DOHH2 (cell line): ENCODE measurements at regions not wholly inside any gene's neighbourhood (a gene's known extent, or its start where the extent isn't known, plus 50 kb on each side); places are given as distances from the start of the nearest gene placed in this dataset.

Experiments
- H3F3A ChIP-seq: fragments of 200-600 bp; sonication (generic), shearing (Covaris generic); 2 replicates; pipeline ENCODE4 v1.6.0; 2016; ENCODE audit warnings: antibody characterized with exemption, mild to moderate bottlenecking; ENCODE audit not compliant: control insufficient read depth, insufficient read depth
- H3K27ac ChIP-seq: fragments of 200-600 bp; sonication (generic); 2 replicates; pipeline ENCODE4 v1.5.1; 2014; ENCODE audit warnings: low read depth, mild to moderate bottlenecking, low read length, moderate library complexity
- H3K27me3 ChIP-seq: fragments of 200-600 bp; sonication (generic); 2 replicates; pipeline ENCODE4 v1.6.1; 2014; ENCODE audit warnings: mild to moderate bottlenecking, low read length, mixed read lengths; ENCODE audit not compliant: control insufficient read depth
- H3K36me3 ChIP-seq: fragments of 200-600 bp; sonication (generic); 2 replicates; pipeline ENCODE4 v1.6.1; 2014; ENCODE audit warnings: mild to moderate bottlenecking, low read length, moderate library complexity, mixed read lengths; ENCODE audit not compliant: control insufficient read depth
- H3K4me1 ChIP-seq: fragments of 200-600 bp; sonication (generic); 2 replicates; pipeline ENCODE4 v1.6.1; 2014; ENCODE audit warnings: mild to moderate bottlenecking, low read length, mixed read lengths; ENCODE audit not compliant: control insufficient read depth
- H3K4me2 ChIP-seq: fragments of 200-600 bp; sonication (generic); 2 replicates; pipeline ENCODE4 v1.6.0; 2014; ENCODE audit warnings: mild to moderate bottlenecking, low read length, moderate library complexity
- H3K4me3 ChIP-seq: fragments of 200-600 bp; sonication (generic); 2 replicates; pipeline ENCODE4 v1.5.1; 2014; ENCODE audit warnings: mild to moderate bottlenecking, low read length, mixed read lengths
- H3K79me2 ChIP-seq: fragments of 200-600 bp; sonication (generic); 2 replicates; pipeline ENCODE4 v1.6.1; 2014; ENCODE audit warnings: mild to moderate bottlenecking, low read length, mixed read lengths; ENCODE audit not compliant: control insufficient read depth
- H3K9me2 ChIP-seq: fragments of 200-600 bp; sonication (generic); replicated peaks from 2 replicates; pipeline ENCODE4 v1.6.1; 2014; ENCODE audit warnings: mild to moderate bottlenecking, low read length, mixed read lengths; ENCODE audit not compliant: control insufficient read depth
- H3K9me3 ChIP-seq: fragments of 200-600 bp; sonication (generic); 2 replicates; pipeline ENCODE4 v1.6.1; 2014; ENCODE audit warnings: antibody characterized with exemption, low read length, mixed read lengths; ENCODE audit not compliant: control insufficient read depth, insufficient read depth
- H4K20me1 ChIP-seq: fragments of 200-600 bp; sonication (generic); 2 replicates; pipeline ENCODE4 v1.6.0; 2014; ENCODE audit warnings: low read depth, mild to moderate bottlenecking, antibody characterized with exemption, low read length, moderate library complexity; ENCODE audit not compliant: control insufficient read depth, insufficient read depth
- EZH2phosphoT487 ChIP-seq: fragments of 200-600 bp; sonication (generic); IDR thresholded peaks from 2 replicates; pipeline ENCODE4 v1.6.1; 2017; ENCODE audit warnings: borderline replicate concordance, mild to moderate bottlenecking, antibody characterized with exemption, low read length, moderate library complexity, mixed read lengths
- TF ChIP-seq, protein P1 (sequence below): fragments of 200-600 bp; sonication (generic); IDR thresholded peaks from one replicate; pipeline ENCODE4 v1.5.1; 2014; ENCODE audit warnings: antibody characterized with exemption, mild to moderate bottlenecking, low read depth, low read length; ENCODE audit not compliant: poor library complexity, severe bottlenecking

GRCh38 chr20:10741060-10741459 lies 67.3 kb upstream of the JAG1 start:
- Histone ChIP-seq H3K27me3 (no peaks in the 10 kb centered on the region), H3F3A (no peaks in the 10 kb centered on the region), H3K4me1 (no peaks in the 10 kb centered on the region), H3K36me3 (no peaks in the 10 kb centered on the region), H3K27ac (no peak overlapping the region), H3K9me2 (no peaks in the 10 kb centered on the region), H4K20me1 (no peaks in the 10 kb centered on the region), H3K4me3 (no peak overlapping the region), H3K9me3 (no peaks in the 10 kb centered on the region), H3K4me2 (no peak overlapping the region), H3K79me2 (no peaks in the 10 kb centered on the region)
- no peak for TF ChIP-seq EZH2phosphoT487
- TF ChIP-seq, protein P1, sequence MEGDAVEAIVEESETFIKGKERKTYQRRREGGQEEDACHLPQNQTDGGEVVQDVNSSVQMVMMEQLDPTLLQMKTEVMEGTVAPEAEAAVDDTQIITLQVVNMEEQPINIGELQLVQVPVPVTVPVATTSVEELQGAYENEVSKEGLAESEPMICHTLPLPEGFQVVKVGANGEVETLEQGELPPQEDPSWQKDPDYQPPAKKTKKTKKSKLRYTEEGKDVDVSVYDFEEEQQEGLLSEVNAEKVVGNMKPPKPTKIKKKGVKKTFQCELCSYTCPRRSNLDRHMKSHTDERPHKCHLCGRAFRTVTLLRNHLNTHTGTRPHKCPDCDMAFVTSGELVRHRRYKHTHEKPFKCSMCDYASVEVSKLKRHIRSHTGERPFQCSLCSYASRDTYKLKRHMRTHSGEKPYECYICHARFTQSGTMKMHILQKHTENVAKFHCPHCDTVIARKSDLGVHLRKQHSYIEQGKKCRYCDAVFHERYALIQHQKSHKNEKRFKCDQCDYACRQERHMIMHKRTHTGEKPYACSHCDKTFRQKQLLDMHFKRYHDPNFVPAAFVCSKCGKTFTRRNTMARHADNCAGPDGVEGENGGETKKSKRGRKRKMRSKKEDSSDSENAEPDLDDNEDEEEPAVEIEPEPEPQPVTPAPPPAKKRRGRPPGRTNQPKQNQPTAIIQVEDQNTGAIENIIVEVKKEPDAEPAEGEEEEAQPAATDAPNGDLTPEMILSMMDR: no peak

DNA sequence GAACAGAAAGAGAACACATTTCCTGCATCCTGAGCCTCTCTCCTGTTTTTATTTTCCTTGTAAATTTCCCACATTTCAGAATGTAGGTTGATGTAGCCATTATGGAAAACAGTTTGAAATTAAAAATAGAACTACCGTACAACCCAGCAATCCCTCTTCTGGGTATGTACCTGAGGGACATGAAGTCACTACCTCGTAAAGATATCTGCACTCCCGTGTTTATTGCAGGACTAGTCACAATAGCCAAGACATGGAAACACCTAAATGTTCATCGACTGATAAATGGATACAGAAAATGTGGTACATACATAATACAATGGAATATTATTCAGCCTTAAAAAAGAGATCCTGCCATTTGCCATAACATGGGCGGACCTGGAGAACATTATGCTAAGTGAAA lies 72.0 kb upstream of the JAG1 start:
- Histone ChIP-seq H3K4me2 (no peak overlapping the region), H3K27ac (no peak overlapping the region), H3F3A (no peaks in the 10 kb centered on the region), H3K36me3 (no peaks in the 10 kb centered on the region), H3K4me3 (no peak overlapping the region), H3K27me3 (no peaks in the 10 kb centered on the region), H4K20me1 (no peaks in the 10 kb centered on the region), H3K9me2 (no peaks in the 10 kb centered on the region), H3K9me3 (no peaks in the 10 kb centered on the region), H3K79me2 (no peaks in the 10 kb centered on the region), H3K4me1 (no peaks in the 10 kb centered on the region)
- TF ChIP-seq EZH2phosphoT487: no peak
- TF ChIP-seq, protein P1: no peak

DNA sequence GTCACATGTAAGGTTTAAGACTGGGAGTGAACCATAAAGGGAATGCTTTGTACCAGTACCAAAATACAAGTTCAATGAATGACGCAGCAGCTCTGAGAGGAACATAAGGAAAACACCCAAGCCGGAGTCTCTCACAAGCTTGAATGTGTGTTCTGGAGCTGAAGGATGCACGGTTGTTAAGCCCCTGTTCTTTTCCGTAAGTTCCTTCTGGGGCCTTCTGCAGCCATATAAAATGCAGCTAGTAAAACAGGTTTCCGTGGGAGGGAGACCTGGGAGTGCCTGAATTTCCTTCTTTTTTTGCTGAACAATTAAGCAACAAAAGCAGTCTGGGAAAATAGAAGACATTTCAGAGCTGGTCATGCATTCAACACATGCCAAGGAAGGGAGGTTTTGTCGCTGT lies 73.2 kb upstream of the JAG1 start:
- H3K9me2 ChIP-seq: no peaks in the 10 kb centered on the region
- H4K20me1 ChIP-seq: no peaks in the 10 kb centered on the region
- H3K27me3 ChIP-seq: no peaks in the 10 kb centered on the region
- TF ChIP-seq EZH2phosphoT487: no peak
- TF ChIP-seq, protein P1: no peak
- no peaks in the 10 kb centered on the region for H3K4me1 ChIP-seq
- no peaks in the 10 kb centered on the region for H3K79me2 ChIP-seq
- H3K4me3 ChIP-seq: no peak overlapping the region
- H3K27ac ChIP-seq: no peak overlapping the region
- H3K36me3 ChIP-seq: no peaks in the 10 kb centered on the region
- no peaks in the 10 kb centered on the region for H3K9me3 ChIP-seq
- H3F3A ChIP-seq: no peaks in the 10 kb centered on the region
- no peak overlapping the region for H3K4me2 ChIP-seq

GRCh38 chr20:10749084-10749483 lies 75.3 kb upstream of the JAG1 start:
- H3K36me3 ChIP-seq: no peaks in the 10 kb centered on the region
- no peaks in the 10 kb centered on the region for H4K20me1 ChIP-seq
- no peaks in the 10 kb centered on the region for H3K4me1 ChIP-seq
- TF ChIP-seq, protein P1: no peak
- TF ChIP-seq EZH2phosphoT487: no peak
- no peak overlapping the region for H3K4me3 ChIP-seq
- H3K27me3 ChIP-seq: no peaks in the 10 kb centered on the region
- no peaks in the 10 kb centered on the region for H3K9me2 ChIP-seq
- no peaks in the 10 kb centered on the region for H3K79me2 ChIP-seq
- no peak overlapping the region for H3K4me2 ChIP-seq
- no peak overlapping the region for H3K27ac ChIP-seq
- H3F3A ChIP-seq: no peaks in the 10 kb centered on the region
- no peaks in the 10 kb centered on the region for H3K9me3 ChIP-seq
